Activated T-cell treated with anti-CD3 and anti-CD28 coated beads, Interleukin-2, amount 50 U/mL, for 24 hours (primary cell): ENCODE measurements at regions not wholly inside any gene's neighbourhood (a gene's known extent, or its start where the extent isn't known, plus 50 kb on each side); places are given as distances from the start of the nearest gene placed in this dataset.
"Not testable (repeated sequence)": the region's sequence is repeated elsewhere in the genome, so short reads cannot be mapped to it uniquely, and the experiment has no call there.

Experiments used
- DNase-seq: peaks from one replicate; pipeline ENCODE4 v3.0.0-alpha.2; 2020
- H3K27ac Mint-ChIP-seq: 2 replicates; pipeline ENCODE4 v1.8.0; 2020; ENCODE audit warnings: mild to moderate bottlenecking, mixed read lengths
- H3K27me3 Mint-ChIP-seq: 2 replicates; pipeline ENCODE4 v1.8.0; 2020; ENCODE audit warnings: mixed read lengths
- H3K36me3 Mint-ChIP-seq: 2 replicates; pipeline ENCODE4 v1.8.0; 2020; ENCODE audit warnings: low read depth, mixed read lengths
- H3K4me1 Mint-ChIP-seq: 2 replicates; pipeline ENCODE4 v1.8.0; 2020; ENCODE audit warnings: low read depth, mixed read lengths
- H3K4me3 Mint-ChIP-seq: 2 replicates; pipeline ENCODE4 v1.8.0; 2020; ENCODE audit warnings: mild to moderate bottlenecking, moderate library complexity, mixed read lengths
- H3K9me3 Mint-ChIP-seq: 2 replicates; pipeline ENCODE4 v1.8.0; 2020; ENCODE audit warnings: mixed read lengths

GRCh38 chr6:14880677-14881076 lies 365.2 kb upstream of the JARID2 start:
- Mint-ChIP-seq H3K4me3 (no peak overlapping the region), H3K4me1 (peaks cover 46% of the 10 kb centered on the region), H3K27me3 (no peaks in the 10 kb centered on the region), H3K27ac (peak overlapping the region; percentile 13), H3K9me3 (no peaks in the 10 kb centered on the region), H3K36me3 (peaks cover 2% of the 10 kb centered on the region)
- no peak for DNase-seq

- no peaks in the 10 kb centered on the region for H3K9me3 Mint-ChIP-seq
- H3K27me3 Mint-ChIP-seq: no peaks in the 10 kb centered on the region
- peaks cover 2% of the 10 kb centered on the region for H3K36me3 Mint-ChIP-seq
- no peak for DNase-seq
- H3K4me1 Mint-ChIP-seq: peaks cover 38% of the 10 kb centered on the region
- no peak overlapping the region for H3K4me3 Mint-ChIP-seq
- no peak overlapping the region for H3K27ac Mint-ChIP-seq
Measured at GRCh38 chr6:14881398-14881797, 364.5 kb upstream of the JARID2 start.

- Mint-ChIP-seq H3K4me1 (peaks cover 27% of the 10 kb centered on the region), H3K27ac (no peak overlapping the region), H3K27me3 (no peaks in the 10 kb centered on the region), H3K9me3 (no peaks in the 10 kb centered on the region), H3K36me3 (no peaks in the 10 kb centered on the region), H3K4me3 (no peak overlapping the region)
- DNase-seq: no peak
Measured at GRCh38 chr6:14882394-14883026, 363.4 kb upstream of the JARID2 start.

GRCh38 chr6:14883921-14884320 lies 361.9 kb upstream of the JARID2 start:
- Mint-ChIP-seq H3K4me1 (peaks cover 13% of the 10 kb centered on the region), H3K9me3 (no peaks in the 10 kb centered on the region), H3K27ac (no peak overlapping the region), H3K27me3 (no peaks in the 10 kb centered on the region), H3K36me3 (no peaks in the 10 kb centered on the region), H3K4me3 (no peak overlapping the region)
- no peak for DNase-seq

GRCh38 chr6:14885498-14885897 lies 360.4 kb upstream of the JARID2 start:
- no peak overlapping the region for H3K27ac Mint-ChIP-seq
- no peaks in the 10 kb centered on the region for H3K36me3 Mint-ChIP-seq
- H3K4me1 Mint-ChIP-seq: peaks cover 1% of the 10 kb centered on the region
- H3K9me3 Mint-ChIP-seq: no peaks in the 10 kb centered on the region
- DNase-seq: no peak
- no peaks in the 10 kb centered on the region for H3K27me3 Mint-ChIP-seq
- no peak overlapping the region for H3K4me3 Mint-ChIP-seq

GRCh38 chr6:14887181-14887580 lies 358.7 kb upstream of the JARID2 start:
- DNase-seq: no peak
- no peaks in the 10 kb centered on the region for H3K9me3 Mint-ChIP-seq
- H3K27ac Mint-ChIP-seq: no peak overlapping the region
- H3K27me3 Mint-ChIP-seq: no peaks in the 10 kb centered on the region
- H3K4me3 Mint-ChIP-seq: no peak overlapping the region
- H3K36me3 Mint-ChIP-seq: no peaks in the 10 kb centered on the region
- H3K4me1 Mint-ChIP-seq: no peaks in the 10 kb centered on the region

- Mint-ChIP-seq H3K27me3 (no peaks in the 10 kb centered on the region), H3K27ac (no peak overlapping the region), H3K36me3 (no peaks in the 10 kb centered on the region)
Measured at GRCh38 chr6:14887986-14888574, 357.8 kb upstream of the JARID2 start.

GRCh38 chr6:14888575-14889000 lies 357.3 kb upstream of the JARID2 start:
- Mint-ChIP-seq H3K4me1 (no peaks in the 10 kb centered on the region), H3K9me3 (peaks cover 3% of the 10 kb centered on the region), H3K27ac (no peak overlapping the region), H3K27me3 (no peaks in the 10 kb centered on the region), H3K36me3 (no peaks in the 10 kb centered on the region), H3K4me3 (no peak overlapping the region)
- DNase-seq: no peak

More at GRCh38 chr6:14887986-14888574, 357.8 kb upstream of the JARID2 start:
- DNase-seq: no peak
- no peak overlapping the region for H3K4me3 Mint-ChIP-seq
- no peaks in the 10 kb centered on the region for H3K9me3 Mint-ChIP-seq
- no peaks in the 10 kb centered on the region for H3K4me1 Mint-ChIP-seq

- DNase-seq: no peak
- Mint-ChIP-seq H3K36me3 (no peaks in the 10 kb centered on the region), H3K9me3 (peaks cover 6% of the 10 kb centered on the region), H3K27ac (no peak overlapping the region), H3K4me3 (no peak overlapping the region), H3K27me3 (no peaks in the 10 kb centered on the region), H3K4me1 (no peaks in the 10 kb centered on the region)
Measured at GRCh38 chr6:14889188-14889587, 356.7 kb upstream of the JARID2 start.

GRCh38 chr6:14889611-14890593 lies 356.0 kb upstream of the JARID2 start:
- DNase-seq: no peak
- Mint-ChIP-seq H3K36me3 (no peaks in the 10 kb centered on the region), H3K27ac (no peak overlapping the region), H3K4me1 (no peaks in the 10 kb centered on the region), H3K4me3 (no peak overlapping the region), H3K9me3 (peaks cover 6% of the 10 kb centered on the region), H3K27me3 (no peaks in the 10 kb centered on the region)

- not testable (repeated sequence) for H3K36me3 Mint-ChIP-seq, H3K9me3 Mint-ChIP-seq, H3K4me1 Mint-ChIP-seq, H3K27me3 Mint-ChIP-seq, DNase-seq, H3K27ac Mint-ChIP-seq, H3K4me3 Mint-ChIP-seq
Measured at GRCh38 chr6:14891820-14892375, 354.0 kb upstream of the JARID2 start.

- Mint-ChIP-seq H3K36me3 (no peaks in the 10 kb centered on the region), H3K4me3 (no peak overlapping the region), H3K27me3 (no peaks in the 10 kb centered on the region), H3K27ac (no peak overlapping the region), H3K4me1 (peaks cover 4% of the 10 kb centered on the region), H3K9me3 (peaks cover 6% of the 10 kb centered on the region)
- DNase-seq: no peak
Measured at GRCh38 chr6:14894105-14894504, 351.8 kb upstream of the JARID2 start.

GRCh38 chr6:14896475-14896874 lies 349.4 kb upstream of the JARID2 start:
- Mint-ChIP-seq H3K9me3 (peaks cover 15% of the 10 kb centered on the region), H3K4me1 (peaks cover 4% of the 10 kb centered on the region), H3K36me3 (no peaks in the 10 kb centered on the region), H3K4me3 (no peak overlapping the region), H3K27me3 (no peaks in the 10 kb centered on the region), H3K27ac (no peak overlapping the region)
- no peak for DNase-seq

GRCh38 chr6:14897831-14898230 lies 348.0 kb upstream of the JARID2 start:
- Mint-ChIP-seq H3K27me3 (no peaks in the 10 kb centered on the region), H3K4me3 (no peak overlapping the region), H3K9me3 (peaks cover 16% of the 10 kb centered on the region), H3K4me1 (peaks cover 4% of the 10 kb centered on the region), H3K27ac (no peak overlapping the region), H3K36me3 (no peaks in the 10 kb centered on the region)
- no peak for DNase-seq
